Thoracic aorta (tissue), 2 donors: ENCODE measurements at regions not wholly inside any gene's neighbourhood (a gene's known extent, or its start where the extent isn't known, plus 50 kb on each side); places are given as distances from the start of the nearest gene placed in this dataset.

Source experiments
- ATAC-seq: fragments of 150-250 bp; one replicate; pipeline ENCODE4 v1.8.0; 2017; ENCODE audit warnings: low read depth; ENCODE audit not compliant: insufficient number of reproducible peaks, low FRiP score
- DNase-seq: peaks from one replicate; pipeline ENCODE4 v3.0.0-alpha.2; 2020; ENCODE audit warnings: low spot score
- H3K27ac ChIP-seq, 2 donors: fragments of 200-600 bp; sonication (generic); 1 replicate in 1 of 2; 2 replicates in 1 of 2; pipeline ENCODE4 v1.5.1; 2016; ENCODE audit warnings: mild to moderate bottlenecking in 2 of 2, moderate library complexity in 2 of 2
- H3K27me3 ChIP-seq: fragments of 200-600 bp; sonication (generic); replicated peaks from 2 replicates; pipeline ENCODE4 v1.6.0; 2016; ENCODE audit warnings: mild to moderate bottlenecking; ENCODE audit not compliant: insufficient read depth
- H3K36me3 ChIP-seq: fragments of 200-600 bp; sonication (generic); one replicate; pipeline ENCODE4 v1.5.1; 2016
- H3K4me1 ChIP-seq, 2 donors: fragments of 200-600 bp; sonication (generic); 1 replicate in 1 of 2; 2 replicates in 1 of 2; pipeline versions ENCODE4 v1.5.1 to v1.6.0; 2016; ENCODE audit warnings: low read depth in 2 of 2, mild to moderate bottlenecking in 1 of 2; ENCODE audit not compliant: control insufficient read depth in 1 of 2
- H3K4me3 ChIP-seq: fragments of 200-600 bp; sonication (generic); 2 replicates; pipeline ENCODE4 v1.5.1; 2016; ENCODE audit warnings: mild to moderate bottlenecking
- H3K9me3 ChIP-seq: fragments of 200-600 bp; sonication (generic); 2 replicates; pipeline ENCODE4 v1.5.1; 2016
- TF ChIP-seq, protein P1 (sequence below): fragments of 200-600 bp; sonication (generic); IDR thresholded peaks from one replicate; pipeline ENCODE4 v1.5.1; 2019; ENCODE audit warnings: antibody characterized with exemption

DNA sequence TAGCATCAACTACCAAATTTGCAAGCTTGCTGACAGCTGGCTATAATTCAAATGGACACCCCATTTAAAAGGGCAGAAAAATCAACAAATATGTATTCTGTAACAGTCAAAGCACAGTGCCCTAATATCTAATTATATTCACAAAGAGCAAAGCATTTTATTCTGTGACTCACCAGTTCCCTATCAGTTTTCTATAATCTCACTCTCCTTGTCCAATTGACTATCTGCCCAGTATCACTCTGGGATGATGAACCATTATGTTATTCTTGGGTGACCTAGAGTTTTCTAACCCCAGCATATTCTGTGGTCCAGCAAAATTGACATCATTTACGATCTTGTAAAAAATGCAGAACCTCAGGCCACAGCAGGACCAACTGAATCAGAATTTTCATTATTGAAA lies 82.0 kb upstream of the FREM3 start:
- no peaks in the 10 kb centered on the region for H3K9me3 ChIP-seq
- no peak overlapping the region for H3K4me3 ChIP-seq
- H3K27me3 ChIP-seq: no peaks in the 10 kb centered on the region
- no peaks in the 10 kb centered on the region for H3K36me3 ChIP-seq
- ATAC-seq (no peak), DNase-seq (no peak)
- H3K4me1 ChIP-seq: no peaks in the 10 kb centered on the region
- no peak overlapping the region for H3K27ac ChIP-seq
- TF ChIP-seq, protein P1, sequence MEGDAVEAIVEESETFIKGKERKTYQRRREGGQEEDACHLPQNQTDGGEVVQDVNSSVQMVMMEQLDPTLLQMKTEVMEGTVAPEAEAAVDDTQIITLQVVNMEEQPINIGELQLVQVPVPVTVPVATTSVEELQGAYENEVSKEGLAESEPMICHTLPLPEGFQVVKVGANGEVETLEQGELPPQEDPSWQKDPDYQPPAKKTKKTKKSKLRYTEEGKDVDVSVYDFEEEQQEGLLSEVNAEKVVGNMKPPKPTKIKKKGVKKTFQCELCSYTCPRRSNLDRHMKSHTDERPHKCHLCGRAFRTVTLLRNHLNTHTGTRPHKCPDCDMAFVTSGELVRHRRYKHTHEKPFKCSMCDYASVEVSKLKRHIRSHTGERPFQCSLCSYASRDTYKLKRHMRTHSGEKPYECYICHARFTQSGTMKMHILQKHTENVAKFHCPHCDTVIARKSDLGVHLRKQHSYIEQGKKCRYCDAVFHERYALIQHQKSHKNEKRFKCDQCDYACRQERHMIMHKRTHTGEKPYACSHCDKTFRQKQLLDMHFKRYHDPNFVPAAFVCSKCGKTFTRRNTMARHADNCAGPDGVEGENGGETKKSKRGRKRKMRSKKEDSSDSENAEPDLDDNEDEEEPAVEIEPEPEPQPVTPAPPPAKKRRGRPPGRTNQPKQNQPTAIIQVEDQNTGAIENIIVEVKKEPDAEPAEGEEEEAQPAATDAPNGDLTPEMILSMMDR: no peak

DNA sequence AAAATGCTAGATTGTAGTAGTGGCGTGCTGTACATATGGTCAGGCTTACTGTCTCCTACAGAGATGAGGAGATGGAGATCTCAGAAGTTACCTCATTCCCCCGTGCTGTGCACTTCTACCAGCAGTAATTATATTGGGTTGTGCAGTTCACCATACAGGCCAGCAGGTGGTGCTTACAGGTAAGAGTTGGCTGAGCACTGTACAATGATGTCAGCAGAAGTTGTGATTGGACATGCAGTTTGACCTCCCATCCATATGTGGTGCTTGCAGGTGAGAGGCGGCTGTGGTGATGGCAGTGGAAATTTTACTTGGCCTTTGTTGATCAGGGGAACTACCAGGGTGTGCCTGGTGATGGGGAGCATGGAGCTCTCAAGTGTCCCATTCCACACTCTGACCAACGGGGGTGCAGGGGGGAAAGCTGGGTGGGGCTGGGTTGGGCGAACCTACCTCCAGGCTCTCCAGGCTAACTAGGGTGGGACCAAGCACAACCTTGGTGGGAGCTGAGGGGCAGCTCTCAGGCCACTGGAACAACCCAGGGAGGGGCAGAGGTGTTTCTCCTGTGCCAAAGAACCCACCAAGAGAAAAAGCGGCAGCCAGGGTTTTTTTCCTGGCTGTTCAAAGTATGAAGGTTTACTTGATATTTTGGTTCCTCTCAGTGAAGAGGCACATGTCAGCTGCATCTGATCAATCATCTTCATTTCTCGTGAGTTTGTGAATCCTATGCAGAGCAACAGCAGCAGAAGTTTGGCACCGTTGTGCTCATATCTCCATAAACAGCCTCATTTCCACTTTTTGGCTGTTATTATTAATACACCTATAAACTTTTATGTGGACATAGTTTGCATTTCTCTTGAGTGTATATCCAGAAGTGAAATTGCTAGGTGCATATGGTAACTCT lies 73.8 kb upstream of the FREM3 start:
- Histone ChIP-seq H3K36me3 (no peaks in the 10 kb centered on the region), H3K4me3 (no peak overlapping the region), H3K4me1 (no peaks in the 10 kb centered on the region), H3K9me3 (no peaks in the 10 kb centered on the region), H3K27me3 (no peaks in the 10 kb centered on the region), H3K27ac (no peak overlapping the region)
- no peak for ATAC-seq
- no peak for DNase-seq
- TF ChIP-seq, protein P1: peak; percentile 23

- TF ChIP-seq, protein P1: no peak
- no peak overlapping the region for H3K27ac ChIP-seq
- peaks cover 0 to 3% of the 10 kb centered on the region in 2 donors for H3K4me1 ChIP-seq
- H3K27me3 ChIP-seq: no peaks in the 10 kb centered on the region
- H3K4me3 ChIP-seq: no peak overlapping the region
- DNase-seq (no peak), ATAC-seq (no peak)
- no peaks in the 10 kb centered on the region for H3K9me3 ChIP-seq
- H3K36me3 ChIP-seq: no peaks in the 10 kb centered on the region
Observed at GRCh38 chr4:143771269-143771668, 70.8 kb upstream of the FREM3 start.

DNA sequence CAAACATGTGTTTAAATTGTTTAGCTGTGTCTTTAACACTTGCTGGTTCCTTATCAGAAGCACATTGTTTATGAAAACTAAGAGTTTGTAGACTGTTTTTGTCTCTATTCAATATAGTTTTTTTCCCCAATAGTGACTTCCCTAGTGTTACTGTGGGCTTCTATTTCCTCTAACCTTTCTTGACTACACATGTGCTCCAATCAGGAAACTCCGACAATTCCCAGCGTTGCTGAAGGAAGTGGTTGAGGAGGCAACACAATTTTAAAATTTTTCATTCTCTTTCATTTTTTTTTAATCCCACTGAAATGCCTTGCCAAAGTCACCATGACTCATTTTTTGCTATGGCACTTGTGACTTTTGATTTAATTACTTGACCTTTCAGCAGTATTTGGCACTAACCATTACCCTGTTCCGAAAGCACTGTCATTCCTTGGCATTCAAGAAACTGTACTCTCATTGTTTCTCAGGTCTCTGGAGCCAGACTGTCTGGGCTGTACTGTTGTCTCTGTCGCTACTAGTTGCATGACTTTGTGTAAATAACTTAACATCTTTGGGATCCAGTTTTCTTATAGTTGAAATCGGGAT lies 67.6 kb upstream of the FREM3 start:
- no peak overlapping the region for H3K27ac ChIP-seq
- no peaks in the 10 kb centered on the region for H3K36me3 ChIP-seq
- DNase-seq (no peak), ATAC-seq (peak; percentile 61)
- TF ChIP-seq, protein P1: no peak
- H3K4me3 ChIP-seq: peak overlapping the region; percentile 36
- peaks cover 0 to 3% of the 10 kb centered on the region in 2 donors for H3K4me1 ChIP-seq
- no peaks in the 10 kb centered on the region for H3K9me3 ChIP-seq
- H3K27me3 ChIP-seq: no peaks in the 10 kb centered on the region

GRCh38 chr4:143763587-143763986 lies 63.1 kb upstream of the FREM3 start:
- Histone ChIP-seq H3K27ac (no peak overlapping the region), H3K4me1 (peaks cover 5 to 19% of the 10 kb centered on the region in 2 donors), H3K9me3 (no peaks in the 10 kb centered on the region), H3K27me3 (no peaks in the 10 kb centered on the region), H3K36me3 (no peaks in the 10 kb centered on the region), H3K4me3 (no peak overlapping the region)
- no peak for ATAC-seq
- no peak for DNase-seq
- TF ChIP-seq, protein P1: no peak
